ENCODE measurements at regions not wholly inside any gene's neighbourhood (a gene's known extent, or its start where the extent isn't known, plus 50 kb on each side); places are given as distances from the start of the nearest gene placed in this dataset.

- H3K9me3 ChIP-seq (replicated peaks in 1 of 2; ENCODE audit: control insufficient read depth in 2 of 2, insufficient read depth in 1 of 2, low read depth in 1 of 2, low read length in 2 of 2): peaks cover 0 to 6% of the 10 kb centered on the region in 2 donors
- H3K9ac ChIP-seq (ENCODE audit: low read depth, low read length, poor library complexity): no peak overlapping the region
- no peak overlapping the region for H2AFZ ChIP-seq (ENCODE audit: low read length)
- H3K14ac ChIP-seq (ENCODE audit: low read length): no peak overlapping the region
- WGBS, 2 donors (ENCODE audit: extremely low coverage in 2 of 2, insufficient read length in 2 of 2, insufficient replicate concordance in 1 of 2): no CpG with 5 or more reads among the region's 3 CpGs
- H3K23ac ChIP-seq (ENCODE audit: low read depth, low read length, poor library complexity): no peak overlapping the region
- no peak overlapping the region for H2BK5ac ChIP-seq (ENCODE audit: low read length)
- H2AK5ac ChIP-seq (ENCODE audit: low read depth, low read length): no peak overlapping the region
- no peak overlapping the region for H3K27ac ChIP-seq (replicated peaks; ENCODE audit: low read length)
- H4K91ac ChIP-seq (ENCODE audit: low read depth, low read length, poor library complexity): no peak overlapping the region
- H2BK120ac ChIP-seq (ENCODE audit: low read depth, low read length): no peak overlapping the region
- H3K79me1 ChIP-seq (ENCODE audit: low read depth, low read length): no peaks in the 10 kb centered on the region
- no peak overlapping the region for H3K4me3 ChIP-seq (ENCODE audit: low read length in 2 of 2)
- H3K4ac ChIP-seq (ENCODE audit: low read length): no peak overlapping the region
- no peaks in the 10 kb centered on the region for H3K27me3 ChIP-seq (ENCODE audit: control insufficient read depth in 3 of 3, insufficient read depth in 3 of 3, low read depth in 1 of 3, low read length in 3 of 3)
- no peak overlapping the region for H2BK15ac ChIP-seq (ENCODE audit: low read length)
- no peak for DNase-seq (ENCODE audit: low spot score)
- no peak overlapping the region for H3K4me2 ChIP-seq (ENCODE audit: insufficient read depth, low read length, poor library complexity, severe bottlenecking)
- H3K4me1 ChIP-seq (ENCODE audit: control insufficient read depth in 2 of 2, insufficient read depth in 1 of 2, low read depth in 1 of 2, low read length in 2 of 2): peaks cover 0 to 3% of the 10 kb centered on the region in 2 donors
- no peak overlapping the region for H2BK12ac ChIP-seq (ENCODE audit: low read length)
- no peaks in the 10 kb centered on the region for H3K36me3 ChIP-seq (replicated peaks in 1 of 2; ENCODE audit: control insufficient read depth in 2 of 2, insufficient read depth in 2 of 2, low read length in 2 of 2)
- H4K8ac ChIP-seq (ENCODE audit: low read depth, low read length): no peak overlapping the region
- no peak overlapping the region for H3K18ac ChIP-seq (ENCODE audit: low read length)
Observed at GRCh38 chr1:59022199-59022598, 238.4 kb upstream of the JUN start.

GRCh38 chr1:59022799-59023198 lies 239.0 kb upstream of the JUN start:
- no peak overlapping the region for H4K8ac ChIP-seq (ENCODE audit: low read depth, low read length)

GRCh38 chr1:59025201-59025600 lies 241.4 kb upstream of the JUN start:
- Histone ChIP-seq H3K4me3 (ENCODE audit: low read length in 2 of 2) (no peak overlapping the region), H3K4me2 (ENCODE audit: insufficient read depth, low read length, poor library complexity, severe bottlenecking) (no peak overlapping the region), H3K27ac (replicated peaks; ENCODE audit: low read length) (no peak overlapping the region), H3K9me3 (replicated peaks in 1 of 2; ENCODE audit: control insufficient read depth in 2 of 2, insufficient read depth in 1 of 2, low read depth in 1 of 2, low read length in 2 of 2) (no peaks in the 10 kb centered on the region), H3K18ac (ENCODE audit: low read length) (no peak overlapping the region), H2BK5ac (ENCODE audit: low read length) (no peak overlapping the region), H3K23ac (ENCODE audit: low read depth, low read length, poor library complexity) (no peak overlapping the region), H2AFZ (ENCODE audit: low read length) (no peak overlapping the region), H2BK120ac (ENCODE audit: low read depth, low read length) (no peak overlapping the region), H3K9ac (ENCODE audit: low read depth, low read length, poor library complexity) (no peak overlapping the region), H3K4ac (ENCODE audit: low read length) (no peak overlapping the region), H3K14ac (ENCODE audit: low read length) (no peak overlapping the region), H2BK12ac (ENCODE audit: low read length) (no peak overlapping the region), H4K8ac (ENCODE audit: low read depth, low read length) (no peak overlapping the region), H4K91ac (ENCODE audit: low read depth, low read length, poor library complexity) (no peak overlapping the region), H3K4me1 (ENCODE audit: control insufficient read depth in 2 of 2, insufficient read depth in 1 of 2, low read depth in 1 of 2, low read length in 2 of 2) (peaks cover 0 to 3% of the 10 kb centered on the region in 2 donors), H2BK15ac (ENCODE audit: low read length) (no peak overlapping the region), H3K27me3 (ENCODE audit: control insufficient read depth in 3 of 3, insufficient read depth in 3 of 3, low read depth in 1 of 3, low read length in 3 of 3) (no peaks in the 10 kb centered on the region), H2AK5ac (ENCODE audit: low read depth, low read length) (no peak overlapping the region), H3K36me3 (replicated peaks in 1 of 2; ENCODE audit: control insufficient read depth in 2 of 2, insufficient read depth in 2 of 2, low read length in 2 of 2) (no peaks in the 10 kb centered on the region), H3K79me1 (ENCODE audit: low read depth, low read length) (no peaks in the 10 kb centered on the region)
- DNase-seq (ENCODE audit: low spot score): no peak
- no CpG with 5 or more reads among the region's 2 CpGs for WGBS, 2 donors (ENCODE audit: extremely low coverage in 2 of 2, insufficient read length in 2 of 2, insufficient replicate concordance in 1 of 2)

More at GRCh38 chr1:59022799-59023198, 239.0 kb upstream of the JUN start:
- Histone ChIP-seq H3K23ac (ENCODE audit: low read depth, low read length, poor library complexity) (no peak overlapping the region), H2BK12ac (ENCODE audit: low read length) (no peak overlapping the region), H3K18ac (ENCODE audit: low read length) (no peak overlapping the region), H3K14ac (ENCODE audit: low read length) (no peak overlapping the region), H3K79me1 (ENCODE audit: low read depth, low read length) (no peaks in the 10 kb centered on the region), H3K27me3 (ENCODE audit: control insufficient read depth in 3 of 3, insufficient read depth in 3 of 3, low read depth in 1 of 3, low read length in 3 of 3) (no peaks in the 10 kb centered on the region), H3K9me3 (replicated peaks in 1 of 2; ENCODE audit: control insufficient read depth in 2 of 2, insufficient read depth in 1 of 2, low read depth in 1 of 2, low read length in 2 of 2) (peaks cover 0 to 5% of the 10 kb centered on the region in 2 donors), H2BK120ac (ENCODE audit: low read depth, low read length) (no peak overlapping the region), H4K91ac (ENCODE audit: low read depth, low read length, poor library complexity) (no peak overlapping the region), H2BK5ac (ENCODE audit: low read length) (no peak overlapping the region), H3K36me3 (replicated peaks in 1 of 2; ENCODE audit: control insufficient read depth in 2 of 2, insufficient read depth in 2 of 2, low read length in 2 of 2) (no peaks in the 10 kb centered on the region), H2AK5ac (ENCODE audit: low read depth, low read length) (no peak overlapping the region), H3K4me1 (ENCODE audit: control insufficient read depth in 2 of 2, insufficient read depth in 1 of 2, low read depth in 1 of 2, low read length in 2 of 2) (peaks cover 0 to 3% of the 10 kb centered on the region in 2 donors), H3K27ac (replicated peaks; ENCODE audit: low read length) (no peak overlapping the region), H3K9ac (ENCODE audit: low read depth, low read length, poor library complexity) (no peak overlapping the region), H3K4ac (ENCODE audit: low read length) (no peak overlapping the region), H2AFZ (ENCODE audit: low read length) (no peak overlapping the region), H2BK15ac (ENCODE audit: low read length) (no peak overlapping the region), H3K4me3 (ENCODE audit: low read length in 2 of 2) (no peak overlapping the region), H3K4me2 (ENCODE audit: insufficient read depth, low read length, poor library complexity, severe bottlenecking) (no peak overlapping the region)
- no CpG with 5 or more reads among the region's 3 CpGs for WGBS, 2 donors (ENCODE audit: extremely low coverage in 2 of 2, insufficient read length in 2 of 2, insufficient replicate concordance in 1 of 2)
- DNase-seq (ENCODE audit: low spot score): no peak

GRCh38 chr1:59025898-59026426 lies 242.1 kb upstream of the JUN start:
- Histone ChIP-seq H4K91ac (ENCODE audit: low read depth, low read length, poor library complexity) (no peak overlapping the region), H2BK5ac (ENCODE audit: low read length) (no peak overlapping the region), H3K27me3 (ENCODE audit: control insufficient read depth in 3 of 3, insufficient read depth in 3 of 3, low read depth in 1 of 3, low read length in 3 of 3) (no peaks in the 10 kb centered on the region), H3K79me1 (ENCODE audit: low read depth, low read length) (no peaks in the 10 kb centered on the region), H2AK5ac (ENCODE audit: low read depth, low read length) (no peak overlapping the region), H3K9ac (ENCODE audit: low read depth, low read length, poor library complexity) (no peak overlapping the region), H2BK120ac (ENCODE audit: low read depth, low read length) (no peak overlapping the region), H3K4me3 (ENCODE audit: low read length in 2 of 2) (no peak overlapping the region), H3K23ac (ENCODE audit: low read depth, low read length, poor library complexity) (no peak overlapping the region), H3K18ac (ENCODE audit: low read length) (no peak overlapping the region), H2BK15ac (ENCODE audit: low read length) (no peak overlapping the region), H4K8ac (ENCODE audit: low read depth, low read length) (no peak overlapping the region), H3K36me3 (replicated peaks in 1 of 2; ENCODE audit: control insufficient read depth in 2 of 2, insufficient read depth in 2 of 2, low read length in 2 of 2) (no peaks in the 10 kb centered on the region), H2BK12ac (ENCODE audit: low read length) (no peak overlapping the region), H2AFZ (ENCODE audit: low read length) (no peak overlapping the region), H3K14ac (ENCODE audit: low read length) (no peak overlapping the region), H3K9me3 (replicated peaks in 1 of 2; ENCODE audit: control insufficient read depth in 2 of 2, insufficient read depth in 1 of 2, low read depth in 1 of 2, low read length in 2 of 2) (no peaks in the 10 kb centered on the region), H3K4me1 (ENCODE audit: control insufficient read depth in 2 of 2, insufficient read depth in 1 of 2, low read depth in 1 of 2, low read length in 2 of 2) (peaks cover 0 to 3% of the 10 kb centered on the region in 2 donors), H3K4me2 (ENCODE audit: insufficient read depth, low read length, poor library complexity, severe bottlenecking) (no peak overlapping the region), H3K4ac (ENCODE audit: low read length) (no peak overlapping the region), H3K27ac (replicated peaks; ENCODE audit: low read length) (no peak overlapping the region)
- no CpG with 5 or more reads among the region's 4 CpGs for WGBS, 2 donors (ENCODE audit: extremely low coverage in 2 of 2, insufficient read length in 2 of 2, insufficient replicate concordance in 1 of 2)
- DNase-seq (ENCODE audit: low spot score): no peak
